ENCODE measurements at regions not wholly inside any gene's neighbourhood (a gene's known extent, or its start where the extent isn't known, plus 50 kb on each side); places are given as distances from the start of the nearest gene placed in this dataset.

GRCh38 chr16:26898200-26898599 is 168.5 kb upstream of the C16orf82 start:
- no peak overlapping the region for H3K4me3 ChIP-seq (replicated peaks; ENCODE audit: low read depth, low read length)
- TF ChIP-seq, protein P1, sequence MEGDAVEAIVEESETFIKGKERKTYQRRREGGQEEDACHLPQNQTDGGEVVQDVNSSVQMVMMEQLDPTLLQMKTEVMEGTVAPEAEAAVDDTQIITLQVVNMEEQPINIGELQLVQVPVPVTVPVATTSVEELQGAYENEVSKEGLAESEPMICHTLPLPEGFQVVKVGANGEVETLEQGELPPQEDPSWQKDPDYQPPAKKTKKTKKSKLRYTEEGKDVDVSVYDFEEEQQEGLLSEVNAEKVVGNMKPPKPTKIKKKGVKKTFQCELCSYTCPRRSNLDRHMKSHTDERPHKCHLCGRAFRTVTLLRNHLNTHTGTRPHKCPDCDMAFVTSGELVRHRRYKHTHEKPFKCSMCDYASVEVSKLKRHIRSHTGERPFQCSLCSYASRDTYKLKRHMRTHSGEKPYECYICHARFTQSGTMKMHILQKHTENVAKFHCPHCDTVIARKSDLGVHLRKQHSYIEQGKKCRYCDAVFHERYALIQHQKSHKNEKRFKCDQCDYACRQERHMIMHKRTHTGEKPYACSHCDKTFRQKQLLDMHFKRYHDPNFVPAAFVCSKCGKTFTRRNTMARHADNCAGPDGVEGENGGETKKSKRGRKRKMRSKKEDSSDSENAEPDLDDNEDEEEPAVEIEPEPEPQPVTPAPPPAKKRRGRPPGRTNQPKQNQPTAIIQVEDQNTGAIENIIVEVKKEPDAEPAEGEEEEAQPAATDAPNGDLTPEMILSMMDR (IDR thresholded peaks at IDR 0.05; ENCODE audit: low read depth, low read length, missing control alignments), result no peak
- DNase-seq (ENCODE audit: extremely low read depth, low read depth), result no peak

- no peak overlapping the region for H3K4me3 ChIP-seq (replicated peaks; ENCODE audit: low read depth, low read length)
- TF ChIP-seq, protein P1 (IDR thresholded peaks at IDR 0.05; ENCODE audit: low read depth, low read length, missing control alignments), result no peak
- DNase-seq (ENCODE audit: extremely low read depth, low read depth), result no peak
Measured at GRCh38 chr16:26901196-26901861, 165.4 kb upstream of the C16orf82 start.

GRCh38 chr16:26901983-26902382 is 164.7 kb upstream of the C16orf82 start:
- TF ChIP-seq, protein P1 (IDR thresholded peaks at IDR 0.05; ENCODE audit: low read depth, low read length, missing control alignments), result no peak
- DNase-seq (ENCODE audit: extremely low read depth, low read depth), result no peak
- no peak overlapping the region for H3K4me3 ChIP-seq (replicated peaks; ENCODE audit: low read depth, low read length)

DNA sequence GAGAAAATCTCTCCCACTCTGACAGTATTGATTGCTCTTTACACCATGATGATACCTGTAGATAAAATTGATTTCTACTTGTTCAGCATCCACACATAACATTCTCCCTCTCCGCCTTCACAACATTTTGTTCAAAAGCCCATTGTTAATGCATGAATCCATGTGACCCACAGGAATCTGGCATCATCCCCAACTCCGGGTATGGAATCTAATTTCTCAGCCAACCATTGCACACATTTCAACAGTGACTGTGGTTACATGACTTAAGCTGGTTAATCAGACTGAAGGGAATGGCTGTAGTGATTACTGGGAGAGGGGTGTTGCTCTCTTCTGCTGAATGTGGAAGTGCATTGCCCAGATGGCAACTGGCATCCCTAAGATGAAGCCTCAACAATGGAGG is 161.4 kb upstream of the C16orf82 start:
- H3K4me3 ChIP-seq (replicated peaks; ENCODE audit: low read depth, low read length), result no peak overlapping the region
- TF ChIP-seq, protein P1 (IDR thresholded peaks at IDR 0.05; ENCODE audit: low read depth, low read length, missing control alignments), result no peak
- DNase-seq (ENCODE audit: extremely low read depth, low read depth), result no peak

GRCh38 chr16:26909623-26910022 is 157.1 kb upstream of the C16orf82 start:
- H3K4me3 ChIP-seq (replicated peaks; ENCODE audit: low read depth, low read length), result no peak overlapping the region
- TF ChIP-seq, protein P1 (IDR thresholded peaks at IDR 0.05; ENCODE audit: low read depth, low read length, missing control alignments), result no peak
- DNase-seq (ENCODE audit: extremely low read depth, low read depth), result no peak

GRCh38 chr16:26911436-26911835 is 155.3 kb upstream of the C16orf82 start:
- H3K4me3 ChIP-seq (replicated peaks; ENCODE audit: low read depth, low read length), result no peak overlapping the region
- TF ChIP-seq, protein P1 (IDR thresholded peaks at IDR 0.05; ENCODE audit: low read depth, low read length, missing control alignments), result no peak
- DNase-seq (ENCODE audit: extremely low read depth, low read depth), result no peak

DNA sequence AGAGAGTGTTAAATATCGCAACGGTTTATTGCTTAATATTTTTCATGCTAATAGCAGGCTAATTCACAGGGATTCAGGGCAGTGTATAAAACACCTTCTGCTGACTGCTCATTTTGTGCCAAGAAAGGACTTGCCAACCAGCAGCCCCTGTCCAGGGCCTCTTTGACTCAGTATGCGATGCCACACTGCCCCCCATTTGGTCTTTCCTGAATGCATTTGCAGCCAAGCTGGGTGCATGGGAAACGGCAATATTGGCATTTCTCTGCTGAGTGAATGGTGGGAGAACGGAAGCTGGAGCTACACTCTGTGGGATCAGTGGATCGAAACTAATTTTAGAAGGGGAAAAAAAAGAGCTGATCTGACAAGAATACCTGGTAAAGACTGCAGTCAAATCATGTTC is 152.9 kb upstream of the C16orf82 start:
- no peak for DNase-seq (ENCODE audit: extremely low read depth, low read depth)
- TF ChIP-seq, protein P1 (IDR thresholded peaks at IDR 0.05; ENCODE audit: low read depth, low read length, missing control alignments), result no peak
- no peak overlapping the region for H3K4me3 ChIP-seq (replicated peaks; ENCODE audit: low read depth, low read length)

Measured in HFF-Myc (cell line).